ENCODE measurements at regions not wholly inside any gene's neighbourhood (a gene's known extent, or its start where the extent isn't known, plus 50 kb on each side); places are given as distances from the start of the nearest gene placed in this dataset.

DNA sequence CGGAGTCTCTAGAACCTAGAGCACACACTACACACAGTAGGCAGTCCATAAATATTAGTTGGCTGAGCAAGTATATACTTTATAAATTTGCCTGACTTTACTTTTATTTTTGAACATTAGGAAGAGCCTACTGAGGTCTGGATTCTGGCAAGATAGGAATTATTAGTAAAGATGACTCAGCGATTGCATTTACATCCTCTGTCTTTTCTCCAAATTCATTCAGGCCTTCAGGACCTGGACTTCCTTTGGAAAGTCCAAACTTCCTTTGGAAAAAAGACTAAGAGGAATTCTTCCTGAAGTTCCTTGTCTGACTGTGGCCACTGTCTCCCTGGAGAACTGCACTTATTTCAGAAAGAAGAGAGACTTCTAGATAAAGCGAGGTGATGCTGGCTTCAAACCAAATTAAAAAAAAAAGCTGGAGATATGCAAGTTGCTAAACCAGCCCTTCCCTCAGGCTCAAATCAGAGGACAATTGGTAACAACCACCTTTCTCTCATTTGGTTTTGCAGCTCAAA lies 251.3 kb downstream of the GAS1 start:
- no peak for DNase-seq (ENCODE audit: low read depth in 3 of 3)

DNA sequence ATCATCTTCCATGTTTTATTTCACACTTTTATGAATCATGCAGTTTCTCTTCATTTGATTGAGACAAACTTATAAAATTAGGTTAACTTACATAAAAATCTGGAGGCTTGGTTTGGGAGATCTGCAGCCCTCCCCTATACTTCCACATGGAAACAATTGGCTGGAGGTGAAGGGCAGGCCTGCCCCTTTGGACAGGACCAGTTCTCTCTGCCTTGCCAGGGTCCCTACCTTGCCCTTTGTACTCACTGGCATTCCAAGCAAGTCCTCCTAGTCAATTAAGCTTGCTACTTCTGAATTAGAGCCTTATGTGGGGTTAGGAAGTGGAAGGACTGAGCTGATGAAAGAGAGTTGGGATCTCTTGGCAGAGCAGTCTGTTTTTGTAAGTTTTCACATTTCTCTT lies 257.3 kb downstream of the GAS1 start:
- no peak for DNase-seq (ENCODE audit: low read depth in 3 of 3)

GRCh38 chr9:86687788-86688187 lies 259.5 kb downstream of the GAS1 start:
- DNase-seq (ENCODE audit: low read depth in 3 of 3): no peak

DNA sequence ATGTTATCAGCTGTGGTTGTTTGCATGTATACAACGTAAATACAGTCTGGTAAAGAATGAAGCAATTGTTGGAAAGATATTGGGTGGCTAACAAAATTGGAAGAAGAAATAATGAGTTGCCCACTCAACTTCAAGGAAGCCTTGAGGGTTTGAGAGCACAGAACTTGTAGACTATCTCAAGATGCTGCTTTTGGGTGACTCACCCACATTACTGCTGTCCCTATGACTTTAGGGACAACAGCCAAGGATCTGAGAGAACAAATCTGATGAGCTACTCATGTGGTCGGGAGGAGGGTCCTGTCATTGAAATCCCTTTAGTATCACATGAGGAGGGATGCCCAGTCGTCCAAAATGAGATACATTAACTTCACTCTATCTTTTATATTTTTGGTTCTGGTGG lies 261.8 kb downstream of the GAS1 start:
- DNase-seq (ENCODE audit: low read depth in 3 of 3): no peak

DNA sequence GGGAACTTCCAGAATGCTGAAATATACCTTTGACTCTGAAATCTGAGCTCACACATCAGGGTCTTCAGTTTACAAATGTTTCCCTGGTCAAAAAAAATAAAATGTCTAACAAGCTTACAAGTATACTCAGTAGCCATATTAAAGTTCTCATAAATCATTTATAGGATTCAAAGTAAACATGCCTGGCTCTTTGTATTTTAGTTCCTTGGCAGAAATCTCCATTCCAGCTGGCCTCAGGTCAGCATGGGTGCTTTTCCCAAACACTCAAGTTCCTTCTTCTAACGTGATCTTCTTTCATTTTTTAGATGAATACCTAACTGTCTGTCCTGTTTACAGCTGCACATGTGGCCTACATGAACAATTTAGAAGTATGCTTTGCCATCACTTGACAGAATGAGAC lies 263.2 kb downstream of the GAS1 start:
- DNase-seq (ENCODE audit: low read depth in 3 of 3): no peak

DNA sequence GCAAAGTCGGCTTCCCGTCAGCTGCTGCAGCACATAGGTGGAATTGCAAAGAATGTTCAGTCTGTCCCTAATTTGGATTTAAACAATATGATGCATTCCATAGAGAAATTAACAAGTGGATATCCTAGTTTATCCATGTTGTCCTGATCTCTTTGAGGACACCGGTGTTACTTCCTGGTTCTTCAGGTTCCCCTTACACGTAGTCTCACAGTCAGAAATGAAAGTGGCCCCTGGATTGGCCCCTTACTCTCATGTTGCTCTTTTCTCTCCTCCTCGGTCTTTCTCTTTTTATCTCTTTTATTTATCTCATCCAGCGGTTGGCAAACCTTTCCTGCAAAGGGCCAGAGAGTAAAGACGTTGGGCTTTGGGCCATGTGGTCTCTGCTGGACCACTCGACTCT lies 265.1 kb downstream of the GAS1 start:
- DNase-seq (ENCODE audit: low read depth in 3 of 3): no peak

- DNase-seq (ENCODE audit: low read depth in 3 of 3): no peak
Measured at GRCh38 chr9:86679909-86680308, 267.4 kb downstream of the GAS1 start.

- no peak for DNase-seq (ENCODE audit: low read depth in 3 of 3)
Measured at GRCh38 chr9:86676396-86676795, 270.9 kb downstream of the GAS1 start.

DNA sequence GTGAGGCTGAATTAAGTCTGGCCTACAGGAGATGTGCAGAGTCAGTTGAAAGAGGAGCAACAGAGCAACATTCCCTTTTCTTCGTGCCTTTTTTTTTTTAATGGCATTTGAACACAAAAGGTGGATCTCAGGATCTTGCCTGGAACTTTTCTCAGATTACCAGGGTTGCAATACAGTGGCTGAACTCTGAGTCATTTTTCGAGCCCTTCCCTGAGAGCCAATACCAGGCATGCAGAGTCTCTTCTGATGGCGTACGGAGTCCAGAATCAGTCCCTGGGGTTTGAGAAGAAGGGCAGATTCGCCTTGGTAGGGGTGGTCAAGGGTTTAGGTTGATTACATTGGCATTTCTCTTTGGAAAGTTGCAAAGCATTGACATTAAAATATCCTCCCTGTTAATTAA lies 271.5 kb downstream of the GAS1 start:
- no peak for DNase-seq (ENCODE audit: low read depth in 3 of 3)

DNA sequence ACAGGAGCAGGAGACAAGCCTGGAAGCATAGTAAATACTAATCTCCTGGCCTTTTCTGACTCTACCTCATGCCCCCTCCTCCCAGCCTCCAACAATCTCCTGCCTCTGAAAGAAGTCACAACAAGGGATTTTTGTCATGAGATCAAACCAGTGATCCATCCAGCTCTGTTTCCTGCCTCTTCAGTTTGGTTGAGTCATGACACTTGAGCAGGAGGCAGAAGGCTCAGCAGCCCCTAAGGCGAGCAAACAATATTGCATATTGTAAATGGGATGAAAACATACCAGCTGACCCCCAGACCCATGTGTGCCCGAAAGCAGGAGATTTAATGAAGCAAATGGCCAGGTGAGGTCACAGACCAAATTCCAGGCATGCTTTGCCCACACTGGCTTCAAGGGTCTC lies 272.8 kb downstream of the GAS1 start:
- no peak for DNase-seq (ENCODE audit: low read depth in 3 of 3)

GRCh38 chr9:86672966-86673365 lies 274.3 kb downstream of the GAS1 start:
- no peak for DNase-seq (ENCODE audit: low read depth in 3 of 3)

- no peak for DNase-seq (ENCODE audit: low read depth in 3 of 3)
Measured at GRCh38 chr9:86672301-86672700, 275.0 kb downstream of the GAS1 start.

DNA sequence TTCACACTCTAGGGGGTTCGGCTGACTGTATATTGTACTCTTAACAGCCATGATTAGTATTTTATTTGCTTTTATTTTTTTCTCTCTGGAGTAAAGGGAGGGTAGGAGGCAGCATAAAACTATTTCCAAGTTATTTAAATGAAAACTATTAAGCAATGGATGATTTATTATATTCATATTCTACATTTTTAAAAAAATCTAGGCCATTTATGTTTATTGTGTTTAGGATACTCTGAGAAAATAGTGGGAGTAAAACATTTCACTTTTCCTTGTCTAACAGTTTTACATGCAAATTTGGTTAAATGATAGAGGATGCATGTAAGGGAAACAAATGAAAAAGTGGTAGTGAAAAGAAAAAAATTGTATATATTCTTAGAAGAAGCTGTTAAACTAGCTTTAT lies 276.3 kb downstream of the GAS1 start:
- DNase-seq (ENCODE audit: low read depth in 3 of 3): no peak

GRCh38 chr9:86670536-86670935 lies 276.8 kb downstream of the GAS1 start:
- DNase-seq (ENCODE audit: low read depth in 3 of 3): no peak

DNA sequence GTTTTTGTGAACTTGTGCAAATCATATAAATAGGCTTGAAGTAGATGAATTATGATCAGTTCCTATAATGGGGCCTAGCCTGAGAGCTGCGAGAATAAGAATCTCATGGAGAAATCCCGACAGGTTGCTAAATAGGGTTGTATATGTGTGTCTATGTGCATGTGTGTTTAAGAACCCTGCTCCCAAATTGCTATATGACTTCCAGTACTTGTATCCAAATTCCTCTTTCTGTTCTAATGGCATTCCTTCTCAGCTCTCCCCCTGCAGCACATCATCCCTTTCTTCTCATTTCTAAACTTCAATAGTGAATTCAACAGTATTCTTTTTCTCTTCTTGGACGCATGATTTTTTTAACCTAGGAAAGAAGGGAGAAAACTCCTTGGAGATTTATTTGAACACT lies 277.2 kb downstream of the GAS1 start:
- DNase-seq (ENCODE audit: low read depth in 3 of 3): no peak

GRCh38 chr9:86669422-86669821 lies 277.9 kb downstream of the GAS1 start:
- DNase-seq (ENCODE audit: low read depth in 3 of 3): no peak

DNA sequence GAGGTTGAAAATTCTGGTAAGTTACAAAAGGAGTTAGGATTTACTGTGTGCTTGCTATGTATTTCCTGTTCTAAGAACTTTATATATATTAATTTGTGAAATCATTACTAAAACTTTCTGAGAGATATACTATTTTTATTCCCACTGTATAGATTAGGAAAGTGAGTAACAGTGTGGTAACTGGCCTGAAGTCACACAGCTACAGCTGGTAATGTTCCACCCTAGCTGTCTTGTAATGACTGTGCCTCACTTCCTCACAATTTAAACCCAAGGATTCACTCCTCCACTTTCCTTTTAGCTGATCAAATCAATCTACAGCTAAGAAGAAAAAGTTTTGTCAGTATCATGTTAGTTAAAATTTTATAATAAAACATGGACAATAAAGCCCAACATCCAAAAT lies 278.8 kb downstream of the GAS1 start:
- DNase-seq (ENCODE audit: low read depth in 3 of 3): no peak

GRCh38 chr9:86667307-86667706 lies 280.0 kb downstream of the GAS1 start:
- no peak for DNase-seq (ENCODE audit: low read depth in 3 of 3)

DNA sequence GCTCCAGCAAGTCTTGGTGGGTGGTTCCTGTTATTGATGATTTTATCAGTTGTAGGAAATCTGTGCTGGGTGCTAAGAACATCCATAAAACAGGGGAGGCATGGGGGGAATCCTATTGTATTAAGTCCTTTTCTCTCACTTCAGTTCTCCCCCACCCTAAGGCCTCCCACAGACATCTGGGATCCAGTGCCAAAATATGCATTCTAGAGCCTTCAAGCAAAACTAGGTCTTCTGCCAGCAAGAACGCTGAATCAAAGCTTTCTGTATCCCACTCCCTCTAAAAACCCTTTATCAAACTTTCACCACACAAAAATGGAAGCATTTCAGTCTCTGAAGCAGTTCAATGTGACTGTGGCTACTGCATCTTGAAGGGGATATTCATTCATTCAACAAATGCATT lies 281.9 kb downstream of the GAS1 start:
- no peak for DNase-seq (ENCODE audit: low read depth in 3 of 3)

- DNase-seq (ENCODE audit: low read depth in 3 of 3): no peak
Measured at GRCh38 chr9:86664603-86665002, 282.7 kb downstream of the GAS1 start.

DNA sequence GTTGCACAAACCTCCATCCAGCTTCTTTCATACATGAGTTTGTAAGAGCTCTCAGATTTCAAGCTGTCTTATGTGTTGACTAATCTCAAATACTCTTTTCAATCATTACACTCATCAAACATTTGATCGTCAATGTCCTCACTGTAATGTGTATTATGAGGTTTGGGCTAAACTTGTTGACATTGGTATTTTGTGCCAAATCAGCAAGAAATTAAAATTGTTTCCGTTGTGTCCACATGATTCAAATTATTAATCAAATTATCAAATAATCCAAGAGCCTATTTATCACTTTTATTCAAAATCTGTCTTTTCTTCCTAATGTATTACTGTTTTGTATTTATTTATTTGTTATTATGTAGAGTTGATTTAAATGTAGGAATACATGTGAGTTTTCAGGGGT lies 283.4 kb downstream of the GAS1 start:
- DNase-seq (ENCODE audit: low read depth in 3 of 3): no peak

DNA sequence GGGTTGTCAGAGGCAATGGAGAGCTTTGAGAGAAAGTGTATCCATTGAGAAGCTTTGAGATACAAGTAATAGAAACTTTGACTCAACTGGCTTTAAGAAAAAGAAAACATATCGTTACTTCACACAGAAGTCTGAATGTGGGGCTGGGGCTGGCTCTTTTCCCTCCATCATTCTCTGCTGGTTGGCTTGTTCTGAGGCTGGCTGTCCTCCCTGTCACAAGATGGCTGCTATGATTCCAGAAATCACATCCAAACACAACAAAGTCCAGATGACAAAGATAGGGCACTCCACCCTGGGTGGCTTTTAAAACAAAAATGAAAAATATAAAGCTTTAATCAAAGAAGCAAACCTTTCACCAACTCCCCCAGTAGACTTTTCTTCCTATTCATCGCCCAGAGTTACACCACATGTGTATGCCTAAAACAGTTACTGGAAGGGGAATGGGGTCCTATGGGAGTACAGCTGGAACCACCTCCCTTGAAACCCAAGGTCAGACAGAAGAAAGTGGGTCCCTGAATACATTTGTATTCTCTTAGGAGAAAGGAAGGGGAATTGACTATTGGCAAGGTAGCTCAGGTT lies 284.3 kb downstream of the GAS1 start:
- no peak for DNase-seq (ENCODE audit: low read depth in 3 of 3)

- peak in 1 of 3 experiments; percentile 7 for DNase-seq (ENCODE audit: low read depth in 3 of 3)
Measured at GRCh38 chr9:86660146-86660943, 287.0 kb downstream of the GAS1 start.

All from stimulated activated CD4-positive, alpha-beta T cell treated with anti-CD3 and anti-CD28 coated beads, TNF-alpha, amount 100 ng/mL, for 24 hours (primary cell).